Dedifferentiated amniotic fluid mesenchymal stem cell (primary cell): ENCODE measurements at regions not wholly inside any gene's neighbourhood (a gene's known extent, or its start where the extent isn't known, plus 50 kb on each side); places are given as distances from the start of the nearest gene placed in this dataset.

Experiments used
- DNase-seq: peaks from one replicate; pipeline ENCODE4 v3.0.0-alpha.2; 2016; ENCODE audit errors: extremely low spot score

DNA sequence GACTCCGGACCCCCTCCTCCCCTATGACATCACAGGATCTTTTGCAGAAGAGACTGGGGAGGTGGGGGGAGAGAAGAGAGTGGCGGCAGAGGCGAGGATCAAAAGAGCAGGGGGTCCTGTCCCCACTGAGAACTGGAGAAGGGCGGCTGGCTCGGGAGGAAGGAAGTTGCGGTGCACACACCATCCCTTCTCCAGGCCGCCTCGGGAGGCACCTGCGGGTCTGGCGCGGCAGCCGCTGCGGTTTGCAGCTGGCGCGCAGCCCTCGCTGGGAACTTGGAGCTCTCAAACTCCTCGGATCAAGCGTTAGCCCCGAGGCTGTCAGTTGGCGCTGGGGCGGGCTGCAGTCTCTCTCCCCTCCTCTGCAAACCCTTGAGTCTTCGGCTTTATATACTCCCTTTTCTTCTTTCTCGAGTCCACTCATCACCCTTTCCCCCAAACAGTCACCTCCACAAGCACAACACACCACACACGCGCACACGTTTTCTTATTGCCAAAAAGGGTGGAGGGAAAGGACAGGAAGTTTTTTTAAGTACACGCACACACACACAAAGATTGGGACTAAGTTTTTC, 180.7 kb downstream of the TBXT start:
- DNase-seq = no peak

DNA sequence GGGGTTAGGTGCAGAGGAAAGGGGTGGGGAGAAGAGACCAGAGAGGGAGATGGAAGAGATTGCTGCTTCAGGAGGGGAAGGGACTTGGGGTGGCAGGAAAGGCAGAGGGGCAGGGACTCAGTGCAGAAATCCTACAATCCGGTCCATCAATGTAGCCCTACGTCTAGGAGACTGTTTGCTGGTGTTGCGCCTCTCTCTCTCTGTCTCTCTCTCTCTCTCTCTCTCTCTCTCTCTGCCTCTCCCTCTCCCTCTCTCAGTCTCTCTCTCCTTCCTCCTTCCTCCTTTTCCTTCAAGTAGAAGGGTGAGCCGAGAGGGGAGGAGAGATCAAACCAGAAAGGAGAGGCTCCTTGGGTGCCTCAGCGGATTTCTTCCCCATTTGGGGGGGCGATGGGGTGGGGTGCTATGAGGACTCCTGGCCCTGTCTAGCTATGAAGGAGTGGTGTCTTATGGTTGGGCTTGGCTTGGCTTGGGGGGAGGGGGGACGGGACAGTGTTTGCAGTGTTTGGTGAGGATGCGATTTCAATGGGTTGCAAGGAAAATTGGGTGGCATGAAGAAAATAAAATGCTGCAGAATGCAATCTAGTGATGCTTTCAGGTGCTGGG, 181.2 kb downstream of the TBXT start:
- no peak for DNase-seq

DNA sequence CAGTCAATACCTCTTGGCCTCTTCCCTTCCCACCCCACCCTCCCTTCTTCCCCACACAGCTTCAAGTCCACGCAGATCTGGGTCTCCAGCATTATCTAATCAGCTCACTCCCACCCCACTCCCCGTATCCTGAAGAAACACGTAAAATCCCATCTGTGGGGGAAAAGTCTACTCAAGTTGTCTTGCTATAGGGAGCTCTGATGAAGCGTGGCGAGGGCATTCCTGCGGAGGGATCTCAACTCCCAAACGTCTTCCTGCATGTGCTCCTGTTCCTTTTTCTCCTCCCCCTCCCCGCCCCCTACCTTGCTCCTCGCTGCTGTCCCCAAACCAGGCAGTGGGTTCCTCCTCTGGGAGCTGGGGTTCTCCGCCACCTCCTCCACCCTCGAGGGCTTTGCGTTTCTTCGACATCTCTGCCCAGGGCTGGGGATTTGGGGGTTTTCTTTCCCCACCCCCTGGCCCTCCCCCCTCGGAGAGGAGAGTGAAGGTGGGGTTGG, 181.8 kb downstream of the TBXT start:
- no peak for DNase-seq

DNA sequence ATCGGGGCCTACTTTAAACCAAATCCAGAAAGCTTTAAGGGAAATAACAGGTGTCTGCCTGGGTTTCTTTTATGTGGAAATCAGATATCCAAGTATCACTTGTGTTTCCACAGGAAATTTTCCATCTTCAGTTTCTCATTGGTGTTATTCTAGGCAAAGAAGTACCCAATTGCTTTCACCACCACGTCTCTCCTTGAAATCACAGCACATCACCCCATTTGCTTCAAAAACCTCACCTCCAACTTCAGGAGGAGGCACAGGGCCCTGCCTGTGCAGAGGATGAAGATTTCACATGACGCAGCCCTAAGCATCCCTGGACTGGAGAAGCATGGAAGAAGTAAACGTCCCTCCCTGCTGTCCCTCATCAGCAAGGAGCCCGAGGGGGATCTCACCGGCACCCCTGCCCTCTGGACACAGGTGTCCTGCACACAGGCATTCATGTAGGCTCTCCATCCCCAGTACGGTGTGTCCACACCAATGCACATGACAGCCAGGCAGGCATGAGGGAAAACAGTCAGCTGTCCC, 182.3 kb downstream of the TBXT start:
- DNase-seq = no peak

DNA sequence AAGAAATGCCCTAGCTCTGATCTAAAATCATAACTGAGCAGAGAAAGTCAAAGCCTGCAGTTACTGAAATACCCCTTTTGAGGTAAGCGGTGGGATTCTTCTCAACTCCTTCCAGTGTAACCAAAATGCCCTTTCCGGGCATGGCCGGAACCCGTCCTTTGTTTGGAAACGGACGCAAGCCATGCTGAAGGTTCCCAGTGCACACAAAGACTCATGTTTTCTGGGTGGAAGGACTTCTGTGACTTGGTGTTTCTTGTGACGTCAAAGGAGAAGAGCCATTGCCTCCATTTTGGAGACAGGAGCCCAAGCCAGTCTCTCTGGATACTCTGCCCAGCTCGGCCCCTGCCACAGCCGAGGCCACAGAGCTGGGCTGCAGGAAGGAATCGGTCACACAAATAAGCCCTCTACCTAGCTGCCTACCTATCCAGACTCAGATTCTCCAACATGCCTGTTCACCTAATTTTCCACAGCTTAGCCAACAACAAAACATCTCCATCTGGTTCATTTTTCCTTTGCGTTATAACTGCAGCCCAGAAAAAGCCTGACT, 182.8 kb downstream of the TBXT start:
- no peak for DNase-seq

DNA sequence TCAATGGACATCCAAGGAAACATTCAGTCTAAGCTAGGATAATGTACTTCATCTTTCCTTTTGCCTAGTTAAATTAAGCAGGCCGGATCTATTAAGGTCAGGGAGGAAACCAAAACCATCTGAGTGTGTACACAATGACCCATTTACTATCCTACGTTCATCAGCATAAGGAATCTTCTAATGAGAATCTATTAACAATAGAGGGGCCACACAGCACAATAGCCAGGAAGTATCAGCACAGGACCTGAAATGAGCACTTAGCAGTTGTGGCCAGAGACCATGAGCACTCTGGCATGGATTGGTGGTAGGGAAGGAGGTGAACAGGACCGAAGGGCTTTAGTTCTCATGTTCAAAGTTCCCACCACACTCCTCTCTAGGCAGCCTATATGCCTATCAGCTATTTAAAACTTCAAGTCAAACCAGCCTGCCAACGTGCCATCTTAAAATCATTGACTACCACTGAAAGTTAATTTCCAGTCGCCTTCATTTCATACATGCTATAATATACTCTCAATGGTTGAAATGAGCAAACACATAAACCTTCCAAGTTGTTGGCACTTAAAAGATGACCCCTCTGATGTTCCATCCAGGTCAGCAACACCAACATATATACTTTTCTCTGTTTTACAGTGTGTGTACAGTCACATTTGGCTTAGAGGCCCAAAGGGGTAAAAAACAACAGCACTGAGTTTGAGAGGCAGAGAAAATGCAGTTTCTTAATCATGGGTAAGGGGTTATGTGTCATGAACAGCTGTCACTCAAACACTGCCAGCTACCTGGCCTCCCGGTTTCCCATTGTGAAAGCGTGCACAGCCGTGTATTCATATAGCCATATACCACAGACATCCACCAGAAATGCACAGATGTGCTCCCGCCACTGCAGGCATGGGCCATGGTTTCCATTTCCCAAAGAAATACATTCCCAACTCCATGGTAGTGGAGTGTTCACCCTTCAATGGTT, 184.3 kb downstream of the TBXT start:
- no peak for DNase-seq

DNA sequence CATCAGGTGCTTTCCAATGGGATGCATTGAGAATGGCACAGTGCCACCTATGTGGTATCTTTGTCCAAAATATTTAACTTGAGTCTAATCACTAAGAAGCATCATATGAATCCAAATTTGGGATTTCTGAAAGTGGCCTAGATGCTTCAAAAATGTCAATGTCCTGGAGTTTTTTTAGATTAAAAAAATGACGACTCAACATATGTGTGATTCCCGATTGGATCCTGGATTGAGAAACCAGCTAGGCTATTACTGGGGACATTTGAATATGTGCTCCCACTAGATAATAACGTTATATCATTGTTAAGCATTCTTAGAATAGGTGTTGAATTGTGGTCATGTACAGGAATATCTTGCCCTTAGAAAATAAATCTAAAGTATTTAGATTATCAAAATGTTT, 189.2 kb downstream of the TBXT start:
- DNase-seq = no peak

DNA sequence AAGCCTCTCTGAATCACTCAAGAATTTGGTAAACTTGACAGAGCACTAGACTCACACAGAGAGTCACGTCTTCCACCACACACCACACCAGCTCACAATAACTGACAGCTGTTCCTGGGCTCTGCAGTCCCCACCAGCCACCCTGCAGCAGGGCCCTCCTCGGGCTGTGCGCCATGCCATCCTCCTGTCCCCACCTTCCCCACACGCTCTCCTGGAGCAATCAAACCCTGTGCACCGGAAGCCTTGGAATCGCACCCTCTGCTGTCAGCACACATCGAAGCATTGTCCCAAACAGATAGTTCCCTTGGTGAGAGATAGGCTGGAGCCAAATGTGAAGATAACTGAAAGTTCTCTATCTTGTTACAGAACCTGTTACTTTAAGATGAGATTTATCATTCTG, 191.0 kb downstream of the TBXT start:
- no peak for DNase-seq

DNA sequence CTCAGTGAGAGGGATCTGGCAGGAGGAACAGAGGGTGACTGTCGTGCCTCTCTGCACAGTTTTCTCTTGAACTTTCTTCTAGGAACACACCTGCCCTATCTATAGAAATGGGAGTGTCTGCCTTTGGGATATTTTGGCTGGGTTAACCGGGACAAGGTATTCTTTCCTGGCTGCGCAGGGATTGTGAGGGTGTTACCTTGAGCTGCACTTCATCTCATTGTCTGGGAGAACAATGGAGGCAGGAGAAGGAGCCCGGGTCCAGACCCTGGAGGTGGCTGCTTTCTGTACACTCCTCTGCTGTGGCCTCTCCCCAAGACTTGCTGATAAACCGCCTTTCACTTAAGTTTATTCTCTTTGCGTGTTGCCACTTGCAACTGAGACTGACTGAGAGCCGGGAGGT, 192.8 kb downstream of the TBXT start:
- no peak for DNase-seq

DNA sequence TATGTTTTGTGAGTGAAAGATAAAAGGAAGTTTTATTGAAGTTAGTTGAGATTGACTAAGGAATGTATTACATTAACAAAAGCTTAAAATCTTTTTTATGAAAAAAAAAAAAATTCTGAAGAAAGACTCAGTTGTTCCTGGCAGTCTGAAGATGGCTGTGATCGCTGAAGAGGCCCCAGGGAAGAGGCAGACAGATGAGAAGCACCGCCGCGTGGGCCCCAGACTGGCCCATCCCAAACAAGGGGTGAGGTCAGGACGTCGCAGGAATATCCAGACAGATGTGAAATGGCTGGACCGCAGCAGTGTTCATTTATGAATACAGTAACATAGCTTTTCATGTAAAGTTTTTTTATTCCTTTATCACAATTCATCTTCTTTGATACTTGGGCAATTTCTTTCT, 194.2 kb downstream of the TBXT start:
- no peak for DNase-seq

DNA sequence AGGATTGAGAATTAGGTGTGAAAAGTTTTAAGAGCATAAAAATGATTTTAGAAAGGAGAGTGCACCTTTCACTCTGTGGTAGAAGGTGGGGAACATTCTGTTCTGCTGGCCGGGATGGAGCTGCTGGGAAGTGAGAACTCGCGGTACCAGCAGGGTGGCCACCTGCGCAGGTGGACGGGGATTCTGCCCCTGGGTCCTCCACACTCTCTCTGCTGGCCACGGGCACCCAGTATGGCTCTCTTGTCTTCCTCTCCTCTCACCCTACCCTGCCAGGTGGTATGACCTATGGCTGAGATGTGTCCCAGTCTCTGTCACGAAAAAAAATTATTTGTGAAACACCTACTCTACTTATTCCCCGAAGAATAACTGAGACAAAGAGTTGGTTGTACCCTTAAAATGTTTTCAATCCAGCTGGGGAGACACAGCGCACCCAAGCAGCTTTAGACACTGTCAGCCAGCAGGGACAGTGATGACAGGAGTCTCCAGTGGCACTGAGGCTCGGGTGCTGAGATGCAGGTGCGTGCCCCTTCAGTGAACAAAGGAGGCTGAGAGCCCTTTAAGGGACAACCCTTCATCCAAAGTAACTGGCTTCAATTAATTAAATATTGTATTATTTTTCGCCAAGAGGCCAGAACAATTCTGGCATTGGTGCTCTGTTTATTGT, 195.4 kb downstream of the TBXT start:
- DNase-seq = no peak

DNA sequence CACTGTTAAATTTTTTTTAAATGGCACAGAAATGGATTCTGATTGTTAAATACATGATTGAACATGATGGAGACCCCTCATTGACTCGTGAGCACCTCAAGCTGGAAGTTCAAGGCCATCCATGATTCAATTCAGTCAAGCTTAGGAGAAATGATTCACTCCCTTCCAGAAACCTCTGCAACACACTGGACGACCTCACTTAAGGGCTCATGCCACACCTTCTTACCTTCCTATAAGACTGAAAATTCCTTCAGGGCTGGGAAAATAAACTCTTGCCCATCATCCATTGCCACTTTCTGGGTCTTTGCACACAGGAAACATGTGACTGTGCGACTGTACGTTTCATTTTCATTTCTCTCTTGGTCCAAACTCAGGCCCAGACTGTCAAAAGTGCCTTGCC, 196.4 kb downstream of the TBXT start:
- DNase-seq = no peak

DNA sequence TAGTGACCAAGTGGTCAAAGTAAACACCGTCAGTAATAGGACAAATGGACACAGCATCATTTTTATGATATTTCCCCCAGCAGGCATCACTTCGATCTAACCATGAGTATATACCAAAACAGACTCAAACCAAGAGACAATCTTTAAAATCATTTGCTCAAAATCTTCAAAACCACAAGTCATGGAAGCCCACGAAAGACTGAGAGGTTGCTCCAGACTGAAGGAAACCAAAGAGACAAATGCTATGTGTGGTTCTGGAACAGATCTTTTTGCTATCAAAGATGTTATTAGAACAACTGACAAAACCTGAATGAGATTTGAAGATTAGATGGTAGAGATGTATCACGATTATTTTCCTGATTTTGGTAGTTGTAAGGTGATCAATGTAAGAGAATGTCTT, 197.7 kb downstream of the TBXT start:
- DNase-seq = no peak

DNA sequence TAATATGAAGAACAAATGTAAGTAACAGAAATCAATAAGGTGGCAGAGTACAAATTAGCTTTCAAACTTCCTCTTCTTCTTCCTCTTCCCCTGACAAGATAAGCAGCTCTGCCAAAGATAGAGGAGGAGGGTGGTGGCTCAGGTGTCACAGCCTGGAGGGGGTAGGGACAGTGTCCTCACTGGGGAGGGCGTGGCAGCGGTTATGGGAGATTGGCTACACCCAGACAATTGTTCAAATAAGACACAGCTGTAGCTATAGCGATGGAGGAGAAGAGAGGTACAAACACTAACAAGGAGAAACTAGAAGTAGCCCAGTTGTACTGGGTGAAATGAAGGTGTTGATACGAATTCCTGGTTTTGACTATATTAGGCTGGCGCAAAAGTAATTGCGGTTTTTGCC, 198.5 kb downstream of the TBXT start:
- no peak for DNase-seq

DNA sequence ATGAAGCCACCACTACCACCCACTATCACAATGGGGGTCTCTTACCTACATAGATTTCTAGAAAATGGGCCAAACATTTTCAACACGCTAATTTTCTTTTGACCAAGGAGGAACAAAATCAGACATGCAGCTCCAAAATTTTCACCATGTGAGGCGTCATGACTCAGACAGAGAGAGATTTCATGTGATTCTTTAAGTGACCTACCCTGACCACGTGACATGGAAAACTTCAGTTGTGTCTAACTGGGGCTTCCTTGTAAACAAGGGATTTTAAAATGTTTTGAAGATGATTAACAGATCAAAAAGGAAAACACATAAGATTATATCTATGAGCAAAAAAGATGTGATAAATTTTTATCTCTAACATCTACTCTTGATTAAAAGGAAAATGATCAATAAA, 199.2 kb downstream of the TBXT start:
- no peak for DNase-seq

DNA sequence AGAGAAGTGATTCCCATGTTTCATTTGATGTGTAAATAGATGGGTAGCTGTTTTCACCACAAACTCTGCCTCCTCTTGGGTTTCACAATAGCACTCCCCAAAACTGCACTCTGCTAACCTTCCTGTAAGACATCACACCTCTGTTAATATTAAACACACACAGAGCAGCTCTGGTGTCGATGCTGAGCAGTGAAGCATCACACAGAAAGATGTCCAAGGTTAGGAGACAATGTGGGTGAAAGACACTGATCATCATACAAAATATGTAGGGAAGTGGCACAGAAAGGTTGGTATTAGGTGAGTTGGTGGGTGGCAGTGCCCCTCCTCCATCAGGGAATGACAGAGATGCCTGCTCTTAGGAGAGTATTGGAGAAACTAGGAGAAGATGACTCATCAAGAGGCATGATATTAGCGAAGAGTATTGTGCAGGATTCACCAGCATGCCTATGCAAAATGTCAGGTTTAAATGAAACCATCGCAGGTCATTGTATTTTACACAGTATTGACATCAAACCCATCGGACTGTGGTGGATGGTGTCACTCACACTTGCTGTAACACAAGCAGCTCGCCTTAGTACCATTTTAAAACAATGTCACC, 199.7 kb downstream of the TBXT start:
- DNase-seq = no peak

DNA sequence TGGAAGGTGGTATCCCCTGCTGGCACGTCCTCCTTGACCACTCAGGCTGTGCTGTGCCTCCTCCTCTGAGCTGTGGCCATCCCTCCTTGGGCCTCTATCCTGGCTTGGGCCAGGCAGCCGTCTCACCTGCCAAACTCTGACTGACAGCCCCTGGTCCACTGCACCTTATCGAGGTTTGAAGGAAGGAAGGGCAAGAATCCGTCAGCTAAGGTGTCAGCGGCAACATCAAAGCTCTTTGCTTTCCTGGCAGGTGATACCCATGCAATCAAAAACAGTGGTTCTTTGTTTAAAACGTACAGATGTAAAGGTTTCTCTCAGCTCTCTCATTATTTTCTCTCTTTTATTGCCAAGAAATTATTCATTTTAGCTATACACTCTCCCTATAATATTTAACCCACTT, 203.9 kb downstream of the TBXT start:
- DNase-seq = no peak

DNA sequence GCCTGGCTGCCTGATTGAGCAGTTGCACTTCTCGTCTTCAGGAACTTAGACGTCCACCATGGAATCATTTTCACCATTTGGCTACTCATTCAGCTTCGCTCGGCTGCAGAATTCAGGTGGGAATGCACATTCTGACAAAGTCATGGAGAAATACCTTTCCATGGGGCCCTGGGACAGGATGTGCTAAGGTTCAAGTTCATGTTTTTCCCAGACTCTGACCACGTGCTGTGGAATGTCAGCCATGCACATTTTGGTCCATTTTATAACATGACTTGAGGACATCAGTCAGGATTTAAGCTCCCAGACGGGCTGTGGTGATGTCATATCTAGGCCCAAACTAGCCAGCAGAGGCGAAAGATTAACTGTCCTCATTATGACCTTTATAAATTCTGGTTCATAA, 205.3 kb downstream of the TBXT start:
- no peak for DNase-seq

DNA sequence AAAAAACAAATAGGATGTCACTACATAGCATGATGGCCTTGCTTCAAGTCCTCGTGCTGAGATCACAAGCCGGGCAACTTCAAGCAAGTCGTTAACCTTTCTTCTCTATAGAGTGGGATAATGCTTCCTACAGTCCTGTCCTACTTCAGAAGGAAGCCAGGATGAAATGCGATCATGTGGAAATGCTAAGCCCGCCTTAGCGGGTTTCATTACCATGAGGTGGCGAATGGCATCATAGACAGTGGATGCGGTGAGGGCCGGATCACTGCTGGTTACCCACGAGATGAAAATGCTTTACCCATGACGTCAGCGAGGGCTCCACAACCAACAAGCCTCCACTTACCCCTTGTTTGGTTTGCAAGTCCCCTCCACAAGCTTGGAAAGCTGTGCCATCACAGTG, 206.4 kb downstream of the TBXT start:
- no peak for DNase-seq

DNA sequence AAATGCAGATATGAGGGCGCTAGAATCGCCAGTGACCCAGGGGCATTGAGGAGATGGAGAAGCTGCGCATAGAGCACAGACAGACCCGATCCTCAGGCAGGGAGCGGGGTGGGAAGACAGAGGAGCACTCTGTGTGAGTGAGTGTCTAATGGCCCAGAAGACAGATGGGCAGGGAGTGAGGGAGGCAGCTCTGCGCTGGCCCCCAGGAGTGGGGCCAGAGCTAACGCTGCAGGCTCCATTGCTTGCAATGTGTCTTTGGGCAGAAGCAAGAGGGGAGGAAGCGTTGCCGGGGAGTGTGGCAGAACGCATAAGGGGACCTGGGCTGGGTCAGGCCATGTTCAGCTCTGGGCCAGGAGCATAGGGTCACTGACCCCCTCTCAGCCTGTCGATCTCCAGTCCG, 207.0 kb downstream of the TBXT start:
- no peak for DNase-seq

DNA sequence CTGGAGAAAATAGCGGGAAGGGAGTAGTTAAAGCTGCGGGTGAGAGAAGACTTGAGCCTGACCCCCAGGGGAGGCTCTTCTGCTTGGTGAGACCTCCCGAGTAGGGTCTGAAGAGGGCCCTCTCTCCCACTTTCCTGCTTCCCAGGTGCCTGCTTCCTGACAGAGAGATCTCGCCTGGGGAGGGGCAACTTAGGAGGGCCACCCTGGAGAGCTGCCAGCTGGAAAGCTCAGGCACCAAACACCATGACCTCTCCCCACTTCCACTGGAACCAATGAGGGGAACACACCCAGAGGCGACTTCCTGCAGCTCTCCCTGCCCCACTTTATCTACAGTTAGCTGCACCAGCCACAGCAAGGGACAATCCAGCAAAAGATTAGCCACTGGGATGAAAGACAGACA, 208.0 kb downstream of the TBXT start:
- DNase-seq = no peak

DNA sequence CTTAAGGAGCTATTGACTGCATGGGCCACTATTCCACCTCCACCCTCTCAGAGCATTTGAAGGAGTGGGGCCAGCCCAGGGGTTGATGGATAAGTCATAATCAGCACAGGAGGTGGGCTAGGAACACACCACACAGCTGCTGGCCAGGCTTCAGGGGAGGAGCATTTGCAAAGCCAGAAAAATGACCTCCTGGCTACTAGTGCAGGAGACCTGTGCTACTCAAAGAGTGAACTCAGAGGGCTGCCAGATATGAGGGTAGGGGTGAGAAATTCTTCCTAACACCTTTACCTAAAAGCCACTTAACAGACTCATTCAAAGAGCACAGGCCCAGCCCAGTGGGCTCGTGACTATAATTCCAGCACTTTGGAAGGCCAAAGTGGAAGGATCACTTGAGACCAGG, 210.8 kb downstream of the TBXT start:
- DNase-seq = no peak
